H1 (cell line): ENCODE measurements at regions not wholly inside any gene's neighbourhood (a gene's known extent, or its start where the extent isn't known, plus 50 kb on each side); places are given as distances from the start of the nearest gene placed in this dataset.

Experiments used
- CTCF ChIA-PET: fragments of 300-600 bp; sonication (Branson Sonifier 250); formaldehyde crosslinking; loops from one replicate; lab custom pipeline; 2021; ENCODE audit not compliant: partially characterized antibody; lab: Charles Lee
- POLR2A ChIA-PET: fragments of 300-600 bp; sonication (Branson Sonifier 250); formaldehyde crosslinking; loops from one replicate; lab custom pipeline; 2021; ENCODE audit warnings: inconsistent platforms; ENCODE audit not compliant: partially characterized antibody; lab: Charles Lee
- DNase-seq, 2 experiments: peaks; one replicate each; pipeline versions ENCODE4 v3.0.0 to v3.0.0-alpha.2; 2010 to 2022; ENCODE audit warnings: low spot score in 2 of 2, low read depth in 1 of 2, mixed read lengths in 1 of 2
- FAIRE-seq: peaks from 2 replicates; lab custom pipeline; 2011; peaks lifted over from hg19 to GRCh38; lab: Jason Lieb, UNC
- H2AFZ ChIP-seq: 2 replicates; pipeline ENCODE4 v1.8.1; 2012; ENCODE audit warnings: low read length, inconsistent platforms
- H2AK5ac ChIP-seq: 2 replicates; pipeline ENCODE4 v1.6.1; 2013; ENCODE audit warnings: low read depth, low read length
- H2BK120ac ChIP-seq: replicated peaks from 2 replicates; pipeline ENCODE3; 2013; ENCODE audit warnings: low read depth, low read length, inconsistent platforms
- H2BK12ac ChIP-seq: 2 replicates; pipeline ENCODE4 v1.6.1; 2013; ENCODE audit warnings: low read depth, low read length
- H2BK15ac ChIP-seq: 2 replicates; pipeline ENCODE4 v1.6.1; 2013; ENCODE audit warnings: low read length
- H2BK20ac ChIP-seq: 2 replicates; pipeline ENCODE4 v1.6.1; 2013; ENCODE audit warnings: low read length
- H2BK5ac ChIP-seq: 2 replicates; pipeline ENCODE4 v1.6.1; 2013; ENCODE audit warnings: low read depth, low read length
- H3K14ac ChIP-seq: 2 replicates; pipeline ENCODE4 v1.6.1; 2013; ENCODE audit warnings: inconsistent platforms; ENCODE audit not compliant: insufficient read length
- H3K18ac ChIP-seq: 2 replicates; pipeline ENCODE4 v1.6.1; 2013; ENCODE audit warnings: low read length; ENCODE audit errors: extremely low read depth
- H3K23ac ChIP-seq: 2 replicates; pipeline ENCODE4 v1.6.1; 2013; ENCODE audit warnings: inconsistent platforms; ENCODE audit not compliant: insufficient read length
- H3K23me2 ChIP-seq: 2 replicates; pipeline ENCODE4 v1.6.1; 2013; ENCODE audit warnings: low read depth, low read length
- H3K27ac ChIP-seq: 2 replicates; pipeline ENCODE4 v1.6.1; 2011; ENCODE audit warnings: low read depth, low read length, inconsistent platforms
- H3K27me3 ChIP-seq, 4 experiments: replicated peaks in 1 of 4; 1 replicate in 1 of 4; 2 replicates in 3 of 4; pipeline versions ENCODE4 v1.6.1 to v1.8.1; 2011 to 2013; ENCODE audit warnings: low read length in 3 of 4, mild to moderate bottlenecking in 3 of 4, inconsistent platforms in 2 of 4, mixed read lengths in 2 of 4, moderate library complexity in 1 of 4; ENCODE audit not compliant: control insufficient read depth in 3 of 4, insufficient read depth in 3 of 4; ENCODE audit errors: extremely low read depth in 1 of 4
- H3K36me3 ChIP-seq, 4 experiments: 2 replicates each; pipeline versions ENCODE4 v1.6.1 to v1.8.1; 2011 to 2013; ENCODE audit warnings: mild to moderate bottlenecking in 4 of 4, low read length in 3 of 4, moderate library complexity in 2 of 4, control low read depth in 1 of 4, inconsistent platforms in 1 of 4; ENCODE audit not compliant: insufficient read depth in 4 of 4, control insufficient read depth in 2 of 4
- H3K4ac ChIP-seq: replicated peaks from 2 replicates; pipeline ENCODE3; 2013; ENCODE audit warnings: low read length, low read depth, mixed read lengths, inconsistent platforms; ENCODE audit not compliant: insufficient read length
- H3K4me1 ChIP-seq, 4 experiments: replicated peaks in 1 of 4; 1 replicate in 1 of 4; 2 replicates in 3 of 4; pipeline versions ENCODE4 v1.6.1 to v1.8.1; 2011 to 2013; ENCODE audit warnings: low read length in 3 of 4, inconsistent platforms in 2 of 4, mixed read lengths in 1 of 4; ENCODE audit not compliant: insufficient read depth in 4 of 4, control insufficient read depth in 3 of 4
- H3K4me2 ChIP-seq, 2 experiments: 2 replicates each; pipeline versions ENCODE4 v1.6.1 to v1.8.1; 2011 to 2013; ENCODE audit warnings: low read depth in 2 of 2, low read length in 2 of 2, control low read depth in 1 of 2, inconsistent platforms in 1 of 2, mild to moderate bottlenecking in 1 of 2; ENCODE audit not compliant: insufficient read depth in 1 of 2
- H3K4me3 ChIP-seq, 4 experiments: fragments of 200-600, 300-600 bp in 1 of 4; sonication (generic), shearing (Covaris generic), sonication (Bioruptor Twin) in 1 of 4; 2 replicates each; pipeline versions ENCODE4 v1.5.1 to v1.8.1; 2011 to 2016; ENCODE audit warnings: low read length in 4 of 4, low read depth in 3 of 4, control low read depth in 2 of 4, inconsistent platforms in 2 of 4, mild to moderate bottlenecking in 2 of 4, mixed read lengths in 1 of 4, moderate library complexity in 1 of 4; ENCODE audit not compliant: insufficient read depth in 2 of 4; ENCODE audit errors: extremely low read depth in 1 of 4
- H3K56ac ChIP-seq: replicated peaks from 2 replicates; pipeline ENCODE3; 2013; ENCODE audit warnings: low read depth, mild to moderate bottlenecking, mixed read lengths, low read length, inconsistent platforms; ENCODE audit not compliant: insufficient read length
- H3K79me1 ChIP-seq: 2 replicates; pipeline ENCODE4 v1.6.1; 2013; ENCODE audit warnings: low read depth, low read length, control low read depth
- H3K79me2 ChIP-seq, 2 experiments: 2 replicates each; pipeline versions ENCODE4 v1.6.1 to v1.8.1; 2012 to 2013; ENCODE audit warnings: low read length in 2 of 2, mild to moderate bottlenecking in 2 of 2, inconsistent platforms in 1 of 2; ENCODE audit not compliant: insufficient read depth in 2 of 2, control insufficient read depth in 1 of 2
- H3K9ac ChIP-seq, 4 experiments: replicated peaks in 1 of 4; 1 replicate in 1 of 4; 2 replicates in 3 of 4; pipeline versions ENCODE4 v1.6.1 to v1.8.1; 2011 to 2013; ENCODE audit warnings: low read depth in 3 of 4, low read length in 3 of 4, control low read depth in 2 of 4, mild to moderate bottlenecking in 2 of 4, moderate library complexity in 2 of 4, inconsistent platforms in 1 of 4; ENCODE audit errors: extremely low read depth in 1 of 4
- H3K9me3 ChIP-seq, 2 experiments: 2 replicates each; pipeline versions ENCODE4 v1.6.1 to v1.8.1; 2012 to 2013; ENCODE audit warnings: mild to moderate bottlenecking in 2 of 2, moderate library complexity in 2 of 2, control low read depth in 1 of 2, inconsistent platforms in 1 of 2, low read depth in 1 of 2, low read length in 1 of 2, mixed read lengths in 1 of 2; ENCODE audit not compliant: insufficient read depth in 2 of 2
- H4K20me1 ChIP-seq, 2 experiments: replicated peaks in 1 of 2; 2 replicates each; pipeline versions ENCODE3 to v1.8.1; 2011 to 2013; ENCODE audit warnings: inconsistent platforms in 2 of 2, low read length in 2 of 2, mild to moderate bottlenecking in 1 of 2; ENCODE audit not compliant: insufficient read depth in 2 of 2, control insufficient read depth in 1 of 2
- H4K5ac ChIP-seq: 2 replicates; pipeline ENCODE4 v1.6.1; 2013; ENCODE audit warnings: low read length, low read depth, mixed read lengths, inconsistent platforms; ENCODE audit not compliant: insufficient read length
- H4K8ac ChIP-seq: 2 replicates; pipeline ENCODE4 v1.8.0; 2013; ENCODE audit warnings: mild to moderate bottlenecking, moderate library complexity, low read length, inconsistent platforms; ENCODE audit not compliant: insufficient read depth; ENCODE audit errors: extremely low read depth
- H4K91ac ChIP-seq: replicated peaks from 2 replicates; pipeline ENCODE3; 2013; ENCODE audit warnings: low read length, mixed read lengths, inconsistent platforms; ENCODE audit not compliant: insufficient read length
- RXRA ChIP-seq: IDR thresholded peaks from 2 replicates; pipeline ENCODE4 v1.6.1; 2011; ENCODE audit warnings: low read depth, mild to moderate bottlenecking, low read length, moderate library complexity; ENCODE audit not compliant: insufficient read depth
- SP4 ChIP-seq: IDR thresholded peaks from 2 replicates; pipeline ENCODE4 v1.6.1; 2012; ENCODE audit warnings: low read length, inconsistent platforms
- WGBS, 2 experiments: shearing (Covaris generic) in 1 of 2; methylation state at CpG; one replicate each; pipeline versions ENCODE4 v1.1.6 to v1.1.7; 2013 to 2015; ENCODE audit warnings: low lambda C conversion rate in 2 of 2, mixed read lengths in 2 of 2, inconsistent platforms in 1 of 2, low coverage in 1 of 2, missing lambda C conversion rate in 1 of 2; ENCODE audit not compliant: insufficient replicate concordance in 2 of 2, insufficient coverage in 1 of 2, insufficient read length in 1 of 2; ENCODE audit errors: extremely low coverage in 1 of 2, missing lambda C conversion rate in 1 of 2; 5-methylcytosine and 5-hydroxymethylcytosine counted together

- no peak for DNase-seq
- H3K4me3 ChIP-seq: no peak overlapping the region
- ChIA-PET CTCF (interaction anchor here (0.8 to 3.8 kb wide), 3 partner anchors 14 to 313 kb away, joined by 3 to 19 read pairs (median 4); no protein-coding TSS in a partner anchor), POLR2A (interaction anchor here (0.8 to 1.2 kb wide), 2 partner anchors 167 to 204 kb away, joined by 3 read pairs; no protein-coding TSS in a partner anchor)
- no peak overlapping the region for H2BK12ac ChIP-seq
- H3K56ac ChIP-seq: no peak overlapping the region
- H3K23me2 ChIP-seq: no peaks in the 10 kb centered on the region
- no peak overlapping the region for H3K23ac ChIP-seq
- no peak overlapping the region for H2AK5ac ChIP-seq
- H3K14ac ChIP-seq: no peak overlapping the region
- no peak overlapping the region for H4K8ac ChIP-seq
- no peak overlapping the region for H3K9ac ChIP-seq
- H4K20me1 ChIP-seq: no peaks in the 10 kb centered on the region
- no peak overlapping the region for H4K91ac ChIP-seq
- no peak overlapping the region for H2BK120ac ChIP-seq
- no peak overlapping the region for H3K4ac ChIP-seq
- H2BK15ac ChIP-seq: no peak overlapping the region
- FAIRE-seq: no peak
- no peaks in the 10 kb centered on the region for H3K79me1 ChIP-seq
- H3K18ac ChIP-seq: no peak overlapping the region
- no peaks in the 10 kb centered on the region for H3K9me3 ChIP-seq
- no peak overlapping the region for H2AFZ ChIP-seq
- H3K36me3 ChIP-seq: no peaks in the 10 kb centered on the region
- no peaks in the 10 kb centered on the region for H3K79me2 ChIP-seq
- WGBS, 2 experiments: 85% methylated on average over 9 of the region's 9 CpGs; no CpG with 5 or more reads in 1 of the 2 experiments
- no peak overlapping the region for H2BK20ac ChIP-seq
- no peaks in the 10 kb centered on the region for H3K27me3 ChIP-seq
- H4K5ac ChIP-seq: no peak overlapping the region
- peaks cover 0 to 6% (median 1%) of the 10 kb centered on the region in 4 experiments; a peak in 1 of 7 replicates for H3K4me1 ChIP-seq
- no peak overlapping the region for H3K27ac ChIP-seq
- H2BK5ac ChIP-seq: no peak overlapping the region
- no peak overlapping the region for H3K4me2 ChIP-seq
- TF ChIP-seq RXRA (no peak), SP4 (no peak)
Measured at GRCh38 chr5:34500236-34500847, 155.8 kb upstream of the RAI14 start.
